Anterior cingulate cortex (tissue), 58 donors: ENCODE measurements at regions not wholly inside any gene's neighbourhood (a gene's known extent, or its start where the extent isn't known, plus 50 kb on each side); places are given as distances from the start of the nearest gene placed in this dataset.

Experiments used
- DNase-seq, 58 donors: peaks; one replicate each; lab custom pipeline; 2025; lab: John Stamatoyannopoulos, UW

- DNase-seq = peak in 2 of 58 donors; percentile 14 to 38
Measured at GRCh38 chr6:55643861-55644260, 64.9 kb upstream of the HMGCLL1 start.

- no peak for DNase-seq
Measured at GRCh38 chr6:55642366-55642765, 63.4 kb upstream of the HMGCLL1 start.

GRCh38 chr6:55636406-55637102 is 57.6 kb upstream of the HMGCLL1 start:
- DNase-seq = no peak

- DNase-seq = no peak
Measured at GRCh38 chr6:55633471-55633870, 54.5 kb upstream of the HMGCLL1 start.

GRCh38 chr6:55632953-55633352 is 54.0 kb upstream of the HMGCLL1 start:
- no peak for DNase-seq
